RWPE2 (cell line): ENCODE measurements at regions not wholly inside any gene's neighbourhood (a gene's known extent, or its start where the extent isn't known, plus 50 kb on each side); places are given as distances from the start of the nearest gene placed in this dataset.

Experiments used
- ATAC-seq: fragments of 200-7000 bp; cut with Tn5 transposase; 3 replicates; pipeline ENCODE4 v1.9.1; 2021; ENCODE audit warnings: low read depth
- DNase-seq: peaks from one replicate; pipeline ENCODE4 v3.0.0-alpha.2; 2020; ENCODE audit warnings: low spot score
- H3K27ac ChIP-seq: fragments of 450-650 bp; 2 replicates; pipeline ENCODE4 v1.5.1; 2017; ENCODE audit warnings: mild to moderate bottlenecking; ENCODE audit not compliant: poor library complexity, severe bottlenecking
- H3K27me3 ChIP-seq: fragments of 250-450 bp; sonication (Bioruptor Pico); 2 replicates; pipeline ENCODE4 v1.5.1; 2021; ENCODE audit warnings: mild to moderate bottlenecking, moderate library complexity; ENCODE audit not compliant: insufficient read depth, poor library complexity, severe bottlenecking
- H3K36me3 ChIP-seq: fragments of 250-450 bp; sonication (Bioruptor Pico); 2 replicates; pipeline ENCODE4 v1.5.1; 2020; ENCODE audit warnings: low read depth, mild to moderate bottlenecking, moderate library complexity
- H3K4me1 ChIP-seq: fragments of 250-450 bp; sonication (Bioruptor Pico); 2 replicates; pipeline ENCODE4 v1.5.1; 2021; ENCODE audit warnings: mild to moderate bottlenecking, moderate library complexity; ENCODE audit not compliant: insufficient read depth, poor library complexity, severe bottlenecking
- H3K4me3 ChIP-seq: fragments of 250-450 bp; sonication (Bioruptor Pico); 2 replicates; pipeline ENCODE4 v1.5.1; 2021; ENCODE audit warnings: mild to moderate bottlenecking, moderate library complexity; ENCODE audit not compliant: severe bottlenecking
- H3K9me3 ChIP-seq: fragments of 250-450 bp; sonication (Bioruptor Pico); 2 replicates; pipeline ENCODE4 v1.5.1; 2021; ENCODE audit warnings: mild to moderate bottlenecking, moderate library complexity; ENCODE audit not compliant: severe bottlenecking
- TF ChIP-seq, protein P1 (sequence below): fragments of 450-650 bp; IDR thresholded peaks from one replicate; pipeline ENCODE4 v1.5.1; 2017; ENCODE audit warnings: mild to moderate bottlenecking, moderate library complexity; ENCODE audit not compliant: poor library complexity, severe bottlenecking

- ATAC-seq (no peak), DNase-seq (no peak)
- Histone ChIP-seq H3K9me3 (no peaks in the 10 kb centered on the region), H3K4me3 (no peak overlapping the region), H3K27ac (no peak overlapping the region), H3K27me3 (no peaks in the 10 kb centered on the region), H3K4me1 (peaks cover 4% of the 10 kb centered on the region), H3K36me3 (no peaks in the 10 kb centered on the region)
- TF ChIP-seq, protein P1, sequence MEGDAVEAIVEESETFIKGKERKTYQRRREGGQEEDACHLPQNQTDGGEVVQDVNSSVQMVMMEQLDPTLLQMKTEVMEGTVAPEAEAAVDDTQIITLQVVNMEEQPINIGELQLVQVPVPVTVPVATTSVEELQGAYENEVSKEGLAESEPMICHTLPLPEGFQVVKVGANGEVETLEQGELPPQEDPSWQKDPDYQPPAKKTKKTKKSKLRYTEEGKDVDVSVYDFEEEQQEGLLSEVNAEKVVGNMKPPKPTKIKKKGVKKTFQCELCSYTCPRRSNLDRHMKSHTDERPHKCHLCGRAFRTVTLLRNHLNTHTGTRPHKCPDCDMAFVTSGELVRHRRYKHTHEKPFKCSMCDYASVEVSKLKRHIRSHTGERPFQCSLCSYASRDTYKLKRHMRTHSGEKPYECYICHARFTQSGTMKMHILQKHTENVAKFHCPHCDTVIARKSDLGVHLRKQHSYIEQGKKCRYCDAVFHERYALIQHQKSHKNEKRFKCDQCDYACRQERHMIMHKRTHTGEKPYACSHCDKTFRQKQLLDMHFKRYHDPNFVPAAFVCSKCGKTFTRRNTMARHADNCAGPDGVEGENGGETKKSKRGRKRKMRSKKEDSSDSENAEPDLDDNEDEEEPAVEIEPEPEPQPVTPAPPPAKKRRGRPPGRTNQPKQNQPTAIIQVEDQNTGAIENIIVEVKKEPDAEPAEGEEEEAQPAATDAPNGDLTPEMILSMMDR = no peak
Observed at GRCh38 chr12:70044167-70044566, 199.1 kb upstream of the CNOT2 start.

DNA sequence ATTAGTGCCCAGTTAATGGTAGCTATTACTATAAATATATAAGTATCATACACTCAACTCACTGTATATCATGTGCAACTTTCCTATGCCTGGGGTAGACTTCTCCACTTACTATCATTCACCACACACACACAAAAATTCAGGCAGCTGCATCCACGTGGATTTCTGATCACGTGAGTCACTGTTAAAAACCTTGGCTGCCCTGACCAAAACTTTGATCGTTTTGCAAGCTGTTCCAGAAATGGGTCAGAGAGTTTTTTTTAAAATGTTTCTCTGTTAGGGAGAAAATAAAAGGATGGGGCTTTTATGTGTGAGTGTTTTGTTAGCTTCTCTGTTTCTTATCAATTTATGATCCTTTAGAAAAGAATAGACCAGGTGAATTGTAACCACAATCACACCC lies 198.2 kb upstream of the CNOT2 start:
- Histone ChIP-seq H3K36me3 (no peaks in the 10 kb centered on the region), H3K27ac (no peak overlapping the region), H3K4me1 (peaks cover 12% of the 10 kb centered on the region), H3K4me3 (no peak overlapping the region), H3K9me3 (no peaks in the 10 kb centered on the region), H3K27me3 (no peaks in the 10 kb centered on the region)
- no peak for DNase-seq
- no peak for ATAC-seq
- TF ChIP-seq, protein P1 = no peak

GRCh38 chr12:70045514-70045913 lies 197.7 kb upstream of the CNOT2 start:
- peak; percentile 30; the same call in 1 of the 3 replicates for ATAC-seq
- TF ChIP-seq, protein P1 = no peak

GRCh38 chr12:70048521-70049250 lies 194.5 kb upstream of the CNOT2 start:
- DNase-seq (no peak), ATAC-seq (no peak)
- TF ChIP-seq, protein P1 = no peak
- Histone ChIP-seq H3K36me3 (no peaks in the 10 kb centered on the region), H3K27me3 (no peaks in the 10 kb centered on the region), H3K9me3 (no peaks in the 10 kb centered on the region), H3K4me1 (peaks cover 32% of the 10 kb centered on the region), H3K27ac (no peak overlapping the region), H3K4me3 (no peak overlapping the region)

More at GRCh38 chr12:70045514-70045913, 197.7 kb upstream of the CNOT2 start:
- no peaks in the 10 kb centered on the region for H3K36me3 ChIP-seq
- H3K27ac ChIP-seq = no peak overlapping the region
- no peaks in the 10 kb centered on the region for H3K9me3 ChIP-seq
- H3K4me1 ChIP-seq = peaks cover 17% of the 10 kb centered on the region
- H3K4me3 ChIP-seq = no peak overlapping the region
- no peak for DNase-seq
- no peaks in the 10 kb centered on the region for H3K27me3 ChIP-seq

DNA sequence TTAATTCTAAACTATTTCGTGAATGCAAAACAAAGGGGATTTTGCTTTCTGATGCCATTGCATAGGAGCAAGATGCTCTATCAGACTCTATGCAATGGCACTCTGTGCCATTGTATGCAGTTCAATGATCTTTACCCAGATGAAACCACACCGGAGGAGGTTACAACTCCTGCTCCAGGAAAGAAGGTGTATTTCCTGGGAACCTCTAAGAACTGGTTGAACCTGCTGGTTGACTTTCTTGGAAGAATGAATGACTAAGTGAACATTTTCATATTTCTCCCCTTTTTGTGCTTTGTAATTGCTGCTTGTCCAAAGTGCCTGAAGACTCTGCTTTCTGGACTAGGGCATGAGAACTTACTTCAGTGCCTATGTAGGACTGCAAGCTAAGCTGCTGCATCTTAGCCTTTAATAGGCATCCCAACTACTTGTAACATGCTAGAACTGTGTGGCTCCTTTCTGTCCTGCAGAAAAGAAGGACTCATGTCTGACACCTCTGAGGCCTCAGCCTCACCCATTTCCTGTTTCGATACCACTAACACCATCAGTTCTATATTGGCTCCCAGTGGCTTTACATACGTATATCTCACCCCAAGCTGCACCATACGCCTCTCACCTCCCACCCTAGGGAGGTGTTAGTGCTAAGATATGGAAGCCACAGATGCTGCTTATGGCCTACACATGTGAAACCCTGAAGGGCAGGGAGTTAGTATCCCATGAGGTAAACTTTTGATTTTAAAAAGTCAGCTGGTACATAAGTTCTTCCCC lies 193.5 kb upstream of the CNOT2 start:
- TF ChIP-seq, protein P1 = no peak
- no peaks in the 10 kb centered on the region for H3K36me3 ChIP-seq
- no peaks in the 10 kb centered on the region for H3K27me3 ChIP-seq
- H3K27ac ChIP-seq = peak overlapping the region; percentile 56
- peak; percentile 62 for ATAC-seq
- no peaks in the 10 kb centered on the region for H3K9me3 ChIP-seq
- H3K4me1 ChIP-seq = peaks cover 32% of the 10 kb centered on the region
- H3K4me3 ChIP-seq = no peak overlapping the region
- DNase-seq = no peak
